ENCODE measurements at regions not wholly inside any gene's neighbourhood (a gene's known extent, or its start where the extent isn't known, plus 50 kb on each side); places are given as distances from the start of the nearest gene placed in this dataset.

DNA sequence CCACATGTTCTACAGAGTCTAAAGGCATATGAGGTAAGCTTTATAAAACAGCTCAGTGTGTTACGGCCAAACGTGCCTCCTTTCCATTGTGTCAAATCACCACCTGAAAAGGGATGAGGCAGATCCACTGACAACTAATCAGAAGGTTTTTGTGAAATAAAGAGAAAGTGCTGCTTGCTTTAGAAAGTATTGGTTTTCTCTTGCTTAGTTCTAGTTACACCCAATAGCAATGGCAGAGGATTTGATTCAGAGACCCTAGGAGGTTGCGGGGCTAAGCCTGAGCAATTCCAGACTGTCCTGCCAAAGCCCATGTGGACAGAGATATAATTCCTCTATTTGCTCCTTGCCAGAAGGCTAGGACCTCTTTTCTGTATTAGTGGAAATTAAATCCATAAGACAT is 125.5 kb downstream of the SPRY1 start:
- TF ChIP-seq, protein P1, sequence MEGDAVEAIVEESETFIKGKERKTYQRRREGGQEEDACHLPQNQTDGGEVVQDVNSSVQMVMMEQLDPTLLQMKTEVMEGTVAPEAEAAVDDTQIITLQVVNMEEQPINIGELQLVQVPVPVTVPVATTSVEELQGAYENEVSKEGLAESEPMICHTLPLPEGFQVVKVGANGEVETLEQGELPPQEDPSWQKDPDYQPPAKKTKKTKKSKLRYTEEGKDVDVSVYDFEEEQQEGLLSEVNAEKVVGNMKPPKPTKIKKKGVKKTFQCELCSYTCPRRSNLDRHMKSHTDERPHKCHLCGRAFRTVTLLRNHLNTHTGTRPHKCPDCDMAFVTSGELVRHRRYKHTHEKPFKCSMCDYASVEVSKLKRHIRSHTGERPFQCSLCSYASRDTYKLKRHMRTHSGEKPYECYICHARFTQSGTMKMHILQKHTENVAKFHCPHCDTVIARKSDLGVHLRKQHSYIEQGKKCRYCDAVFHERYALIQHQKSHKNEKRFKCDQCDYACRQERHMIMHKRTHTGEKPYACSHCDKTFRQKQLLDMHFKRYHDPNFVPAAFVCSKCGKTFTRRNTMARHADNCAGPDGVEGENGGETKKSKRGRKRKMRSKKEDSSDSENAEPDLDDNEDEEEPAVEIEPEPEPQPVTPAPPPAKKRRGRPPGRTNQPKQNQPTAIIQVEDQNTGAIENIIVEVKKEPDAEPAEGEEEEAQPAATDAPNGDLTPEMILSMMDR (IDR thresholded peaks at IDR 0.05; ENCODE audit: low read depth, low read length) = no peak
- no peak overlapping the region for H3K4me3 ChIP-seq (ENCODE audit: low read depth, low read length)

DNA sequence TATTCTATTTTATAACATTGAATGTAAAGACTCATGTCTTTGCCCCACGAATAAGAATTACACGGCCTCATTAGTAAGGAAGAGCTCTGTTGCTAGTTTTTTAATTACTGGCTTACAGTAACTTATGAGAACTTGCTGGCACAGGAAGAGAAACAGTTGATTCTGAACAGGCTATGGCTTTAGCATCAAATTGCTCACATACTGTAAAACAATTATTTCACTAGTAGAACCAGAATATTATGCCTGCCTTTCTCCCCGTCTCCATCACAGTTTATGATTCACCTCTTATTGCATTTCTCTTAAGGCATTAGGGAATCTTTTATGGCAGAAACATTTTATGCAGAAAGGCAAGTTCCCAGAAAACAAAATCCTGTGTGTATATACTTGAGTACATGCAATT is 126.1 kb downstream of the SPRY1 start:
- TF ChIP-seq, protein P1 (IDR thresholded peaks at IDR 0.05; ENCODE audit: low read depth, low read length) = no peak
- no peak overlapping the region for H3K4me3 ChIP-seq (ENCODE audit: low read depth, low read length)

DNA sequence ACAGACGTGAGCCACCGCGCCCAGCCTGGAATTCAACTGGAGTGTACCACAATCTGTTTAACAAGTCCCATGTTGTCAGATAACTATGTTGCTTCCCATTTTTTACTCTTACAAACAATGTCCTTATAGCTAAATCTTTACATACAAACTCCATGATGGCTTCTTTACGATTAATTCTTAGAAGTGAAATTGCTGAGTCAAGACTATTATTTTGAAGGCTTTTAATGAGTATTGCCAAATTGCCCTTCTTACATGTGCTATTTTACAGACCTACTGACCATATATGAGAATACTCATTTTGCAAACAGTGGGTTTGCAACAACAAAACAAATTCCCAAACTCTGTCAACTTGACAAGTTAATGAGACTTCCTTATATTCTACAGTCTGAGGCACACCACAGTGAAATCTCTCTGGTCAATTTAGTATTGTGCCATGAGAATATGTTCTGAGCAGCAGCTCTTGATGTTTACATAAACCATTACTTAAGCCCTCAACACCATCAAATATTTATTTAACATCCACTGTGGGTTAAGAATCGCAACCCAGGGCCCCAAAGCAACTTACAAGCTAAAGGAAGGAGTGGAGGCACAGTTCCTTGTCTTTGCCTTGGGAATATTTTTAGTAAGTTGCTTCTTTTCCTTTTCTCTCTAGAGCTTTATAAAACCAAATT is 128.5 kb downstream of the SPRY1 start:
- TF ChIP-seq, protein P1 (IDR thresholded peaks at IDR 0.05; ENCODE audit: low read depth, low read length) = no peak
- no peak overlapping the region for H3K4me3 ChIP-seq (ENCODE audit: low read depth, low read length)

DNA sequence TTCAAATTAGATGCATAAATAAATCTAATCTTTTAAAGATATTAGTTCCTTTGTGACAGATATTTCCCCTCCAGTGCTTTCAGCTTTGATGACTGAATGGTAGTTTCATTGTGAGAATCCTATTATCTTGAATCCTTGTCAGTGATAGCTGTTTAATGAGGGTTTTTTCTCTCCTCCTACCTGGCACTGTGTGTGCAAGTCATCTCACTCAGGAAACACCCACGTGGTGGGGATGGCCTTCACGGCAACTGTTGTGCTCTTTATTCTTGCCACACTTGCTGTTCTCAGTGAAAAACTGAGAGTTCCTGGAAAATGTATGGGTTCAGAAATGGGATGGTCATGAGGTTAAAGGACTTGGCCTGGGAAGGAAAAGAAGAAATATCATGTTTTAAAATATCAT is 129.9 kb downstream of the SPRY1 start:
- TF ChIP-seq, protein P1 (IDR thresholded peaks at IDR 0.05; ENCODE audit: low read depth, low read length) = no peak
- no peak overlapping the region for H3K4me3 ChIP-seq (ENCODE audit: low read depth, low read length)

DNA sequence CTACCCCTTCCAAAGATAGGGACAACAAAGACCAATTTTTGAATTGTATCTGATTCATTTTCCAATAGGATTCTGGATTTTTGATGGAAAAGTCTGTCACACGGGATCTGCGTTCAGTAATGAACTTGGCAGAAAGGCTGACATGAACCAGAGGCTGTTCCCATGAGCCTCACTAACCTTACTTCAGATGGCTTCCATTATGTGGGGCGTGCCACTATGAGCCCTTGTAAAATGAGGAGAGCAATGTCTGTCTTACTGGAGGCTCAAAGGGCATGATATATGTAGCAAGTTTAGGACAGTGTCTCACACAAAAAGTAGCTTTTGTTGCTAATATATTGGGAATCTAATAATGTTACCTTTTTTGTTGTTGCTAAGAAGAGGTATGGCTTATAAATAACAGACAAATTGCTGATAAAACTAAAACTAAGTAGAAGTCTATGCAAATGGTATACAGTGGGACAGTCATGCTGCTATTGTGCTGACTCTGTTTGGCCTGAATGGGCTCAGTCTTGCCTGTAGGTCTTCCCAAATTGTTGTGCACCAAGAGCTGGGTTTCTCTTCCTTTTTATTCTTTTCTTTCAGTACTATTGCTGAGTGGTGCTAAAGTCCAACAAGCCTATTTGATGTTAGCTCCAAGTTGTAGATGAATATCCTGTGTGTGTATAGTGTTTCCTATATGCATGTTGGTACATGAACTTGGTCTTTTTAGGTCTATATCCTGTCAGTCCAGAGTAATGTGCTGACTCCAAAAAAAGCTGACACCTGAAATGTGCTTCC is 132.1 kb downstream of the SPRY1 start:
- TF ChIP-seq, protein P1 (IDR thresholded peaks at IDR 0.05; ENCODE audit: low read depth, low read length) = no peak
- no peak overlapping the region for H3K4me3 ChIP-seq (ENCODE audit: low read depth, low read length)

DNA sequence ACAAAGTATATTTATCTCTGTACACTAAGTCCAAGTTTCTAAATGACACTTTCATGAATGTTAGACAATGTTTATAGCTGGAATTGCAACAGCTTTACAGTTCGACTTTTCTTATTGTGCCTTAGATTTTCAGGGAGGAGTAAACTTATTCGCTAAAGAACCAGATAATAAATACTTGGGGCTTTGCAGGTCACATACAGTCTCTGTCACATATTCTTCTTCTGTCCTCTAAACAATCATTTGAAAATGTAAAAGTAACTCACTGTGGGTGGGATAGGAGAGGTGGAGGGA is 132.6 kb downstream of the SPRY1 start:
- TF ChIP-seq, protein P1 (IDR thresholded peaks at IDR 0.05; ENCODE audit: low read depth, low read length) = no peak
- H3K4me3 ChIP-seq (ENCODE audit: low read depth, low read length) = no peak overlapping the region

DNA sequence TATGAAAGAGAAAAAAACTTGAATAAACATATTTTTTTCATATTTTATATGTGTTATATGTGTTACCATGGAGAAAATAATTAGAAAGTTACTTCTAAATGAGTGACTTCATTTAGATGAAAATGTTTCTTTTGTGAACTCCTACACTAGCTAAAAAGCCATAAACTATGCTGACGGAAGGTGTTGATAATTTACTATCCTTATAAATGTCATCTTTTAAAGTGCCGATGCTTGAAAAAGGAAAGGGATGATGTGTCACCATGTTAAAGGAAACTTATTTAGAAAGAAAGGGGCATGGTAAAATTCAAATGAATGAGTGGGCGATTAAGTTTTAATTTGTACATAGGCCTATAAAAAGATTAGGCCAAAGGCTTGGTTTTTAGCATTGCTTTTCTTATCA is 133.8 kb downstream of the SPRY1 start:
- H3K4me3 ChIP-seq (ENCODE audit: low read depth, low read length) = no peak overlapping the region

More for the DNA sequence above, 133.8 kb downstream of the SPRY1 start:
- TF ChIP-seq, protein P1 (IDR thresholded peaks at IDR 0.05; ENCODE audit: low read depth, low read length) = no peak
